ENCODE measurements at regions not wholly inside any gene's neighbourhood (a gene's known extent, or its start where the extent isn't known, plus 50 kb on each side); places are given as distances from the start of the nearest gene placed in this dataset.

- Histone ChIP-seq H3K36me3 (no peaks in the 10 kb centered on the region), H4K20me1 (ENCODE audit: low read depth) (no peaks in the 10 kb centered on the region), H3K4me1 (peaks cover 10% of the 10 kb centered on the region), H3K4me3 (no peak overlapping the region), H3K9me3 (ENCODE audit: low read depth) (peaks cover 7% of the 10 kb centered on the region), H3K79me2 (ENCODE audit: low read depth) (no peaks in the 10 kb centered on the region), H3K27ac (peak overlapping the region; percentile 59), H3K4me2 (no peak overlapping the region), H3F3A (ENCODE audit: low read depth) (peaks cover 3% of the 10 kb centered on the region), H2AFZ (replicated peaks) (peak overlapping the region; percentile 77), H3K9ac (no peak overlapping the region), H3K27me3 (no peaks in the 10 kb centered on the region)
- peak; percentile 63 for DNase-seq (ENCODE audit: low spot score)
- Mint-ChIP-seq H3K4me1 (peaks cover 13% of the 10 kb centered on the region), H3K27me3 (ENCODE audit: insufficient read depth, low read depth) (no peaks in the 10 kb centered on the region), H3K27ac (peak overlapping the region; percentile 93), H3K4me3 (no peak overlapping the region), H3K36me3 (no peaks in the 10 kb centered on the region), H3K9me3 (peaks cover 6% of the 10 kb centered on the region)
- TF ChIP-seq EZH2phosphoT487 (IDR thresholded peaks at IDR 0.05): no peak
- TF ChIP-seq EZH2 (IDR thresholded peaks at IDR 0.05): no peak
- no peak for TF ChIP-seq CTCF (IDR thresholded peaks at IDR 0.05)
These were observed 417.0 kb downstream of the EIPR1 start for GRCh38 chr2:2960441-2961133.

- peaks cover 2% of the 10 kb centered on the region for H3K27me3 Mint-ChIP-seq (ENCODE audit: insufficient read depth, low read depth)
- H3K4me1 Mint-ChIP-seq: no peaks in the 10 kb centered on the region
- H3K4me2 ChIP-seq: no peak overlapping the region
- no peaks in the 10 kb centered on the region for H4K20me1 ChIP-seq (ENCODE audit: low read depth)
- no peak overlapping the region for H3K4me3 ChIP-seq
- no peak overlapping the region for H2AFZ ChIP-seq (replicated peaks)
- peaks cover 3% of the 10 kb centered on the region for H3K9me3 ChIP-seq (ENCODE audit: low read depth)
- peaks cover 3% of the 10 kb centered on the region for H3K9me3 Mint-ChIP-seq
- H3K4me3 Mint-ChIP-seq: no peak overlapping the region
- no peak for TF ChIP-seq EZH2 (IDR thresholded peaks at IDR 0.05)
- no peak for TF ChIP-seq CTCF (IDR thresholded peaks at IDR 0.05)
- no peak for TF ChIP-seq EZH2phosphoT487 (IDR thresholded peaks at IDR 0.05)
- H3K36me3 Mint-ChIP-seq: no peaks in the 10 kb centered on the region
- no peaks in the 10 kb centered on the region for H3K79me2 ChIP-seq (ENCODE audit: low read depth)
- peaks cover 6% of the 10 kb centered on the region for H3K4me1 ChIP-seq
- peaks cover 5% of the 10 kb centered on the region for H3F3A ChIP-seq (ENCODE audit: low read depth)
- no peak overlapping the region for H3K27ac Mint-ChIP-seq
- no peak for DNase-seq (ENCODE audit: low spot score)
- no peaks in the 10 kb centered on the region for H3K36me3 ChIP-seq
- no peaks in the 10 kb centered on the region for H3K27me3 ChIP-seq
- H3K9ac ChIP-seq: no peak overlapping the region
- H3K27ac ChIP-seq: no peak overlapping the region
These were observed 427.1 kb downstream of the EIPR1 start for GRCh38 chr2:2950403-2950952.

- H3K27me3 Mint-ChIP-seq (ENCODE audit: insufficient read depth, low read depth): peaks cover 2% of the 10 kb centered on the region
- Histone ChIP-seq H3K36me3 (no peaks in the 10 kb centered on the region), H3K9me3 (ENCODE audit: low read depth) (no peaks in the 10 kb centered on the region), H4K20me1 (ENCODE audit: low read depth) (no peaks in the 10 kb centered on the region), H3K27me3 (no peaks in the 10 kb centered on the region), H3K79me2 (ENCODE audit: low read depth) (no peaks in the 10 kb centered on the region), H3K4me1 (no peaks in the 10 kb centered on the region), H3K4me2 (no peak overlapping the region), H2AFZ (replicated peaks) (no peak overlapping the region), H3K27ac (no peak overlapping the region), H3K9ac (no peak overlapping the region), H3K4me3 (no peak overlapping the region), H3F3A (ENCODE audit: low read depth) (no peaks in the 10 kb centered on the region)
- DNase-seq (ENCODE audit: low spot score): no peak
- TF ChIP-seq EZH2 (IDR thresholded peaks at IDR 0.05) (no peak), CTCF (IDR thresholded peaks at IDR 0.05) (no peak), EZH2phosphoT487 (IDR thresholded peaks at IDR 0.05) (no peak)
- H3K36me3 Mint-ChIP-seq: no peaks in the 10 kb centered on the region
- H3K27ac Mint-ChIP-seq: no peak overlapping the region
- no peak overlapping the region for H3K4me3 Mint-ChIP-seq
- H3K9me3 Mint-ChIP-seq: peaks cover 8% of the 10 kb centered on the region
- peaks cover 6% of the 10 kb centered on the region for H3K4me1 Mint-ChIP-seq
These were observed 430.2 kb downstream of the EIPR1 start for GRCh38 chr2:2947406-2947805.
